ENCODE measurements at regions not wholly inside any gene's neighbourhood (a gene's known extent, or its start where the extent isn't known, plus 50 kb on each side); places are given as distances from the start of the nearest gene placed in this dataset.

GRCh38 chr4:168028568-168028967 lies 63.8 kb upstream of the ANXA10 start:
- TF ChIP-seq CTCF (IDR thresholded peaks at IDR 0.05; ENCODE audit: insufficient read depth, low read depth, low read length): no peak
- no peak for TF ChIP-seq EZH2 (IDR thresholded peaks at IDR 0.05; ENCODE audit: insufficient read depth, low read length)

All from astrocyte (in vitro differentiated cells and primary cell).